ENCODE measurements at regions not wholly inside any gene's neighbourhood (a gene's known extent, or its start where the extent isn't known, plus 50 kb on each side); places are given as distances from the start of the nearest gene placed in this dataset.

GRCh38 chr9:16321461-16322119, 548.9 kb downstream of the BNC2 start:
- Mint-ChIP-seq H3K4me1 (no peaks in the 10 kb centered on the region), H3K27ac (no peak overlapping the region), H3K27me3 (no peaks in the 10 kb centered on the region), H3K4me3 (no peak overlapping the region), H3K9me3 (peaks cover 6% of the 10 kb centered on the region), H3K36me3 (ENCODE audit: low read depth) (no peaks in the 10 kb centered on the region)
- no peak for DNase-seq
- ChIA-PET CTCF (no interaction called here), POLR2A (no interaction called here)

GRCh38 chr9:16322849-16323248, 547.6 kb downstream of the BNC2 start:
- Mint-ChIP-seq H3K4me3 (no peak overlapping the region), H3K36me3 (ENCODE audit: low read depth) (no peaks in the 10 kb centered on the region), H3K27ac (no peak overlapping the region), H3K4me1 (no peaks in the 10 kb centered on the region), H3K9me3 (peaks cover 6% of the 10 kb centered on the region), H3K27me3 (no peaks in the 10 kb centered on the region)
- ChIA-PET POLR2A (no interaction called here), CTCF (no interaction called here)
- no peak for DNase-seq

- H3K9me3 Mint-ChIP-seq, result peaks cover 6% of the 10 kb centered on the region
- no peaks in the 10 kb centered on the region for H3K27me3 Mint-ChIP-seq
- H3K4me1 Mint-ChIP-seq, result no peaks in the 10 kb centered on the region
- ChIA-PET POLR2A (no interaction called here), CTCF (no interaction called here)
- H3K27ac Mint-ChIP-seq, result no peak overlapping the region
- H3K4me3 Mint-ChIP-seq, result no peak overlapping the region
- H3K36me3 Mint-ChIP-seq (ENCODE audit: low read depth), result no peaks in the 10 kb centered on the region
- no peak for DNase-seq
Observed at GRCh38 chr9:16325966-16326365, 544.5 kb downstream of the BNC2 start.

- no peak for DNase-seq
- H3K36me3 Mint-ChIP-seq (ENCODE audit: low read depth), result no peaks in the 10 kb centered on the region
- no peak overlapping the region for H3K27ac Mint-ChIP-seq
- no peaks in the 10 kb centered on the region for H3K4me1 Mint-ChIP-seq
- no peak overlapping the region for H3K4me3 Mint-ChIP-seq
- POLR2A ChIA-PET, result no interaction called here
- H3K9me3 Mint-ChIP-seq, result peaks cover 6% of the 10 kb centered on the region
- no peaks in the 10 kb centered on the region for H3K27me3 Mint-ChIP-seq
- CTCF ChIA-PET, result no interaction called here
Observed at GRCh38 chr9:16328349-16328748, 542.1 kb downstream of the BNC2 start.

- no peaks in the 10 kb centered on the region for H3K27me3 Mint-ChIP-seq
- no peaks in the 10 kb centered on the region for H3K4me1 Mint-ChIP-seq
- no peak for DNase-seq
- H3K4me3 Mint-ChIP-seq, result no peak overlapping the region
- peaks cover 10% of the 10 kb centered on the region for H3K9me3 Mint-ChIP-seq
- ChIA-PET CTCF (no interaction called here), POLR2A (no interaction called here)
- H3K36me3 Mint-ChIP-seq (ENCODE audit: low read depth), result no peaks in the 10 kb centered on the region
- H3K27ac Mint-ChIP-seq, result no peak overlapping the region
Observed at GRCh38 chr9:16329671-16330113, 540.8 kb downstream of the BNC2 start.

- Mint-ChIP-seq H3K27me3 (no peaks in the 10 kb centered on the region), H3K36me3 (ENCODE audit: low read depth) (no peaks in the 10 kb centered on the region), H3K4me3 (no peak overlapping the region), H3K9me3 (peaks cover 10% of the 10 kb centered on the region), H3K27ac (no peak overlapping the region), H3K4me1 (no peaks in the 10 kb centered on the region)
- no peak for DNase-seq
- CTCF ChIA-PET, result no interaction called here
- POLR2A ChIA-PET, result no interaction called here
Observed at GRCh38 chr9:16331031-16331430, 539.4 kb downstream of the BNC2 start.

- Mint-ChIP-seq H3K36me3 (ENCODE audit: low read depth) (no peaks in the 10 kb centered on the region), H3K4me3 (no peak overlapping the region), H3K27me3 (no peaks in the 10 kb centered on the region), H3K9me3 (peaks cover 12% of the 10 kb centered on the region), H3K27ac (no peak overlapping the region), H3K4me1 (no peaks in the 10 kb centered on the region)
- ChIA-PET CTCF (no interaction called here), POLR2A (no interaction called here)
- DNase-seq, result no peak
Observed at GRCh38 chr9:16331527-16331926, 538.9 kb downstream of the BNC2 start.

GRCh38 chr9:16333691-16334090, 536.8 kb downstream of the BNC2 start:
- no peak for DNase-seq

GRCh38 chr9:16335788-16336580, 534.5 kb downstream of the BNC2 start:
- POLR2A ChIA-PET, result no interaction called here

More at GRCh38 chr9:16333691-16334090, 536.8 kb downstream of the BNC2 start:
- Mint-ChIP-seq H3K4me1 (no peaks in the 10 kb centered on the region), H3K4me3 (no peak overlapping the region), H3K27ac (no peak overlapping the region), H3K27me3 (no peaks in the 10 kb centered on the region), H3K36me3 (ENCODE audit: low read depth) (no peaks in the 10 kb centered on the region), H3K9me3 (peaks cover 10% of the 10 kb centered on the region)
- ChIA-PET POLR2A (no interaction called here), CTCF (no interaction called here)

GRCh38 chr9:16336833-16337232, 533.6 kb downstream of the BNC2 start:
- peaks cover 10% of the 10 kb centered on the region for H3K9me3 Mint-ChIP-seq
- H3K4me1 Mint-ChIP-seq, result no peaks in the 10 kb centered on the region
- no peaks in the 10 kb centered on the region for H3K36me3 Mint-ChIP-seq (ENCODE audit: low read depth)
- no peak overlapping the region for H3K27ac Mint-ChIP-seq
- H3K4me3 Mint-ChIP-seq, result no peak overlapping the region
- CTCF ChIA-PET, result no interaction called here
- no peak for DNase-seq
- POLR2A ChIA-PET, result no interaction called here
- H3K27me3 Mint-ChIP-seq, result no peaks in the 10 kb centered on the region

More at GRCh38 chr9:16335788-16336580, 534.5 kb downstream of the BNC2 start:
- Mint-ChIP-seq H3K27ac (no peak overlapping the region), H3K9me3 (peaks cover 10% of the 10 kb centered on the region), H3K27me3 (no peaks in the 10 kb centered on the region), H3K36me3 (ENCODE audit: low read depth) (no peaks in the 10 kb centered on the region), H3K4me1 (no peaks in the 10 kb centered on the region), H3K4me3 (no peak overlapping the region)
- CTCF ChIA-PET, result no interaction called here
- DNase-seq, result no peak

- ChIA-PET CTCF (no interaction called here), POLR2A (no interaction called here)
- Mint-ChIP-seq H3K4me1 (no peaks in the 10 kb centered on the region), H3K9me3 (peaks cover 10% of the 10 kb centered on the region), H3K36me3 (ENCODE audit: low read depth) (no peaks in the 10 kb centered on the region), H3K4me3 (no peak overlapping the region), H3K27me3 (no peaks in the 10 kb centered on the region), H3K27ac (no peak overlapping the region)
- DNase-seq, result no peak
Observed at GRCh38 chr9:16337322-16338029, 533.0 kb downstream of the BNC2 start.

- no peak overlapping the region for H3K4me3 Mint-ChIP-seq
- H3K36me3 Mint-ChIP-seq (ENCODE audit: low read depth), result no peaks in the 10 kb centered on the region
- no peaks in the 10 kb centered on the region for H3K4me1 Mint-ChIP-seq
- H3K27ac Mint-ChIP-seq, result no peak overlapping the region
- H3K9me3 Mint-ChIP-seq, result peaks cover 8% of the 10 kb centered on the region
- ChIA-PET CTCF (no interaction called here), POLR2A (no interaction called here)
- H3K27me3 Mint-ChIP-seq, result no peaks in the 10 kb centered on the region
- no peak for DNase-seq
Observed at GRCh38 chr9:16341177-16341576, 529.3 kb downstream of the BNC2 start.

- Mint-ChIP-seq H3K27ac (no peak overlapping the region), H3K27me3 (no peaks in the 10 kb centered on the region), H3K9me3 (peaks cover 16% of the 10 kb centered on the region), H3K4me1 (no peaks in the 10 kb centered on the region), H3K4me3 (no peak overlapping the region), H3K36me3 (ENCODE audit: low read depth) (no peaks in the 10 kb centered on the region)
- ChIA-PET POLR2A (no interaction called here), CTCF (no interaction called here)
- DNase-seq, result no peak
Observed at GRCh38 chr9:16342246-16343020, 528.0 kb downstream of the BNC2 start.

Data from activated CD4-positive, alpha-beta memory T cell treated with anti-CD3 and anti-CD28 coated beads, Interleukin-2, amount 10 ng/mL, durations not matched to agents 7 days and 5 days (primary cell).